NCI-H187 treated with DMSO at 0.1 percent for 48 hours (cell line): ENCODE measurements at regions not wholly inside any gene's neighbourhood (a gene's known extent, or its start where the extent isn't known, plus 50 kb on each side); places are given as distances from the start of the nearest gene placed in this dataset.

ENCODE experiments used
- DNase-seq: peaks from one replicate; lab custom pipeline; 2025; lab: John Stamatoyannopoulos, UW

GRCh38 chr6:54640911-54641310, 205.7 kb upstream of the FAM83B start:
- no peak for DNase-seq

- peak; percentile 65 for DNase-seq
Measured at GRCh38 chr6:54646069-54646950, 200.3 kb upstream of the FAM83B start.

- no peak for DNase-seq
Measured at GRCh38 chr6:54646951-54647664, 199.5 kb upstream of the FAM83B start.

- DNase-seq = no peak
Measured at GRCh38 chr6:54654381-54654780, 192.2 kb upstream of the FAM83B start.

GRCh38 chr6:54655162-54655561, 191.4 kb upstream of the FAM83B start:
- DNase-seq = peak; percentile 77

- DNase-seq = no peak
Measured at GRCh38 chr6:54665278-54665677, 181.3 kb upstream of the FAM83B start.

GRCh38 chr6:54680531-54680930, 166.0 kb upstream of the FAM83B start:
- no peak for DNase-seq

- no peak for DNase-seq
Measured at GRCh38 chr6:54681267-54681666, 165.3 kb upstream of the FAM83B start.

- DNase-seq = no peak
Measured at GRCh38 chr6:54681987-54682386, 164.6 kb upstream of the FAM83B start.

GRCh38 chr6:54689620-54690019, 157.0 kb upstream of the FAM83B start:
- DNase-seq = no peak

GRCh38 chr6:54690596-54690995, 156.0 kb upstream of the FAM83B start:
- DNase-seq = no peak

GRCh38 chr6:54694928-54695532, 151.5 kb upstream of the FAM83B start:
- no peak for DNase-seq

GRCh38 chr6:54695815-54696214, 150.8 kb upstream of the FAM83B start:
- no peak for DNase-seq

- no peak for DNase-seq
Measured at GRCh38 chr6:54697424-54697823, 149.1 kb upstream of the FAM83B start.

GRCh38 chr6:54698974-54699373, 147.6 kb upstream of the FAM83B start:
- DNase-seq = no peak

- no peak for DNase-seq
Measured at GRCh38 chr6:54700158-54700557, 146.4 kb upstream of the FAM83B start.

- DNase-seq = no peak
Measured at GRCh38 chr6:54702772-54703171, 143.8 kb upstream of the FAM83B start.

- DNase-seq = no peak
Measured at GRCh38 chr6:54706391-54706790, 140.2 kb upstream of the FAM83B start.

- no peak for DNase-seq
Measured at GRCh38 chr6:54706844-54707605, 139.5 kb upstream of the FAM83B start.

- DNase-seq = no peak
Measured at GRCh38 chr6:54710456-54710855, 136.1 kb upstream of the FAM83B start.

GRCh38 chr6:54716010-54716409, 130.6 kb upstream of the FAM83B start:
- DNase-seq = no peak

- no peak for DNase-seq
Measured at GRCh38 chr6:54716877-54717276, 129.7 kb upstream of the FAM83B start.
